ENCODE measurements at regions not wholly inside any gene's neighbourhood (a gene's known extent, or its start where the extent isn't known, plus 50 kb on each side); places are given as distances from the start of the nearest gene placed in this dataset.
"Not testable (repeated sequence)": the region's sequence is repeated elsewhere in the genome, so short reads cannot be mapped to it uniquely, and the experiment has no call there.

DNA sequence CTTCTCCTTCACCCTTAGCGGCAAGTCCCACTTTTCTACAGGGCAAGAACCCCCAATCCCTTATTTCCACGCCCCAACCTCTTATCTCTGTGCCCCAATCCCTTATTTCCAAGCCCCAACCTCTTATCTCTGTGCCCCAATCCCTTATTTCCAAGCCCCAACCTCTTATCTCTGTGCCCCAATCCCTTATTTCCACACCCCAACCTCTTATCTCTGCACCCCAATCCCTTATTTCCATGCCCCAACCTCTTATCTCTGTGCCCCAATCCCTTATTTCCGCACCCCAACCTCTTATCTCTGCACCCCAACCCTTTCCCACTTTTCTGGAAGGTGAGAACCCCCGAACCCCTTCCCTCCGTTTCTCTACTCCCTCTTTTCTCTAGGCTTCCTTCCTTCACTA lies 116.1 kb upstream of the GJE1 start:
- not testable (repeated sequence) for DNase-seq (ENCODE audit: low read depth)

DNA sequence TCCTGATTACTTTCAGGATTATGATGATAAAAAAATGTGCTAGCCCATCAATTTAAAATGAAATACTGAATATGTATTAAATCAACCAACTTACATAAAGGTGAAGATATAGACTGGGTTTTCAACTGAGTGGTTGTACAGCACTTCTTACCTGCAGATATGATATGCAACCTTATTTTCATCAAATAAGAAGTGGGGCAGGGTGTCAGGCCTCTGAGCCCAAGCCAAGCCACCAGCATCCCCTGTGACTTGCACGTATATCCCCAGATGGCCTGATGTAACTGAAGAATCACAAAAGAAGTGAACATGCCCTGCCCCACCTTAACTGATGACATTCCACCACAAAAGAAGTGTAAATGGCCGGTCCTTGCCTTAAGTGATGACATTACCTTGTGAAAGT lies 117.3 kb upstream of the GJE1 start:
- not testable (repeated sequence) for DNase-seq (ENCODE audit: low read depth)

DNA sequence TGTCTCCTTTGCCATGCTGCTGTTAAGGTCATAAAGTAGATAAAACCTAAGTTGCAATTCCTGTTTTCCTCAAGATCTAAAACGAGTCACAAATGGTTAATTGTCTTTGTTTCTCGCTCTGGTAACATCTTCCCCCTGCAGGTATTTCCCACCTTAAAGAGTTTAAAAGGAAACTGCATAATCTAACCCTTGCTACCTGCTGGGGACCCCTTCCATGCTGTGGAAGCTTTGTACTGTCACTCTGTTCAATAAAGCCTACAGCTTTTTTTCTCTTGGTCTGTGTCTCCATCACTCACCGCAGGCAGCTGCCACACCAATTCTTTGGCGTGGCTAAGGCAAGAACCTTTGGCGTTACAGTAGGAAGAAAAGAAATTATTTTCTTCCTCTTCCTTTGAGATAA lies 117.7 kb upstream of the GJE1 start:
- no peak for DNase-seq (ENCODE audit: low read depth)

DNA sequence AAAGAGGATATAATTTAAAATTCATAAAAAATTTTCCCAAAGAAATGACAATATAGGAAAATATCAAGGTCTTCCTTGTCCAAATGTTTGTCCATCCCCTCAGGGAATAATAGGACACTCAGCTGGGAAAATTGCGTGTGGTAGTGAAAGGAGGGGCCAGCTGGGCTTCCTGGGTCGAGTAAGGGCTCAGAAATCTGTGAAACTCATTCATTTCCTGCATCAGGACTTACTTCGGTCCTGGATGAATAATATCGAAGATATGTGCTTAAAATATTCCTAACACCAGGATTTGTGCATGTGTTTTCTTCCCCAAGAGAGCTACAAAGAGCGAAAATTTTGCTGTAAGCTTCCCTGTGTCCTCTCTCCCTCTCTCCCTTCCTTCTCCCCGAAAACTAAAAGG lies 118.2 kb upstream of the GJE1 start:
- peak; percentile 77 for DNase-seq (ENCODE audit: low read depth)

DNA sequence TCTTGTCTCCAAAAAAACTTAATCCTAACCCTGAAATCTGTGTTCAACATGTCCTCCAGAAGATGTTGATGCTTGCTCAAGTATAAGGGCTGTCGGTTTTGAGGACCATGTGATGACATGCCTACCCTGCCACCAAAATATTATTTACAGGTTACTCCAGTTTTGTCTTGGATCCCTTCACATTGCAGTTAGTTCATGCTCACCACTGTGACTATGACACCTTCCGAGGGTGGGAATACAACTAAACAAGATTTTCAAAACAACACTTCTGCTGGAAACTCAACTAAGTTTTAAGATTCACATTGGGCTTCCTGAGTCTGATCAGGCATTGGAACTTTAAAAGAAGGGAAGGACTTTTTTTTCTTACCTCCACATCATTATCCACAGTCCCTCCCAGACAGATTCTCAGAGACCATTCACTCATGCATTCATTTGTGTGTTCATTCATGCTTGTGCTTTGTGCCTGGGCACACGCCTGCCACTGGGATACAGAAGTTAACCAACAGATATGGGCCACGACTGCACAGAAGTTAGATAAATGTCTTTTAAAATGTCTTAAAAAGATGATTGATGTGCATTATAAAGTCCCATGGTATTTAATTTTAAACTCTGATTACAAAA lies 118.7 kb upstream of the GJE1 start:
- DNase-seq (ENCODE audit: low read depth) = no peak

DNA sequence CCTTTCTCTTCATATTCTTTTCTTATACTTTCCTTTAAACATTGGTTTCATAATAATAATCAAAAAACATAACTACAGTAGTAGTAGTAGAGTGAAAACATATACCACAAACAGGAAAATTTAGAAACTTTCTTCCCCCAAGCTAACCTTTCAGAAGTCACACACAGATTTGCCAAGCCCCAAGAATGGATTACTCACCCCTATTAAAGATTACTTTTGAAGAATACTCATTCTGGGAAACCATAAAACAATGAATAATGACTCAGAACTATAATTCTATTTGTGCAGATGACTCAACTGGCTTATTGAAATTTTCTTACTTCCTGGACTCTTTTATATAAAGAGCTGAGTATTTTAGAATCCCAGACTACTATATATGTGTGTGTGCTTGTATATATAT lies 119.4 kb upstream of the GJE1 start:
- DNase-seq (ENCODE audit: low read depth) = peak; percentile 92

DNA sequence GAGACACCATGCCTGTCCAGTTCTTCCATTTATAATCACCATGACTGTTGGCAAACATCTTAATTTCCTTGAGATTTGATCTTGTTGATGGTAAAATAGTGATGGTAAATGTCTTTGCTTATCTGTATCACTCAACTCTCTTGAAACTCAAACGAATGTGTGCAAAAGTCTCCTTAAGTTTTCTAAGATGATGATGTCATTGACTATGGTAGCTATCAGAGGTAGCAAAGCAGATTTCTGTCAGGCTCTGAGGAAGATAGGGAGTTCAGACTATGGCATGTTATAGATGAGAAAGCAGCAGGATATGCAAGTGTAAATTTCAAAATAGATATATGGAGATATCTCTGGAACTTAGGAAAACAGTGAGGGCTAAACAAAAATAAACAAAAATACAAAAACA lies 121.0 kb upstream of the GJE1 start:
- DNase-seq (ENCODE audit: low read depth) = no peak

DNA sequence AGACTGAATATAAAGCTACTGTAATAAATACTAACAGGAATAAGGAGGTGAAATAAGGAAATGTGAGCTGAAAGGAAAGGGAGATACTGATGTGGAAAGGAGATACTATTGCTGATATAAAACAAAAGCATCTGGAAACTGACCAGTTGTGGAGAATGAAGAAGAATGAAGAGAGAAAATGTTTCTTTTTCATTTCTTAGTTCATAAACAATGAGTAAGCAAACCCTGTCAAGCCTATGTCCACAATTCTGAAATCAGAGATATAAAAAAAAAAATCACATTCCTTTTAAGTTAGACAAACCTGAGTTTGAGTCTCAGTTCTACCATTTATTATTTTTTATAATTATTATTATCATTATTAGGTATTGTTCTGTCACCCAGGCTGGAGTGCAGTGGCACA lies 121.6 kb upstream of the GJE1 start:
- DNase-seq (ENCODE audit: low read depth) = peak; percentile 24

DNA sequence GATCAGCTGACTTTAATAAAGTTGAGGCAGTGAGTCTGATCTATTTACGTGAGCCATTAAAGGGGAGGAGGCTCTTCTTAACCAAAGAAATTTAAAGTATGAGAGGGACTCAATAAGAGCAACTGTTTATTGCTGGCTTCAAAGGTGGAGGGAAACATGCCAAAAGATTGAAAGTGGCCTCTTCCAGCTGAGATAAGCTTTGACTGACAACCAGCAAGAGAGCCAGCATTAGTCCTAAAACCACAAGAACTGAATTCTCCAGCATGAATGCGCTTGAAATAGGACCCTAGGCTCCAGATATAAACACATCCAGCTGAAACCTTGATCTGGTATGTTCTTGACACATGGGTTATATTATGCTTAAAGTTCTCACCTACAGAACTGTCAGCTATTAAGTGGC lies 123.1 kb upstream of the GJE1 start:
- DNase-seq (ENCODE audit: low read depth) = no peak

DNA sequence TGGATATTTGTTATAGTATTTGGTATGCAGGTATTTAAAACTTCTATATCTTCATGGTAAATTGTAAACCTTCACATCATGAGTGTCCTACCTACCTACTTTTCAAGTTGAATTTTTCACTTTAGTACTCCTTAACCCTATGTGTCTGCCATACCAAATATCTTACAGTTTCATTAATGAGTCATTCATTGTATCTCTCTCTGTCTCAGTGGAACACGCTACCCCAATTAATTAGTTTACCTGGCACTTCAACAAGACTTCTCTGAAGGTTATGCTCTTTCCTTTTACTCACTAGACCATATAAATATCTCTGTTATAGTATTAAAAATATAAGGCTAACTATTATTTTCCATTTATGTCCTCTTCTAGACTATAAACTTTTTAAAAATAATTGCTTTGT lies 123.9 kb upstream of the GJE1 start:
- no peak for DNase-seq (ENCODE audit: low read depth)

DNA sequence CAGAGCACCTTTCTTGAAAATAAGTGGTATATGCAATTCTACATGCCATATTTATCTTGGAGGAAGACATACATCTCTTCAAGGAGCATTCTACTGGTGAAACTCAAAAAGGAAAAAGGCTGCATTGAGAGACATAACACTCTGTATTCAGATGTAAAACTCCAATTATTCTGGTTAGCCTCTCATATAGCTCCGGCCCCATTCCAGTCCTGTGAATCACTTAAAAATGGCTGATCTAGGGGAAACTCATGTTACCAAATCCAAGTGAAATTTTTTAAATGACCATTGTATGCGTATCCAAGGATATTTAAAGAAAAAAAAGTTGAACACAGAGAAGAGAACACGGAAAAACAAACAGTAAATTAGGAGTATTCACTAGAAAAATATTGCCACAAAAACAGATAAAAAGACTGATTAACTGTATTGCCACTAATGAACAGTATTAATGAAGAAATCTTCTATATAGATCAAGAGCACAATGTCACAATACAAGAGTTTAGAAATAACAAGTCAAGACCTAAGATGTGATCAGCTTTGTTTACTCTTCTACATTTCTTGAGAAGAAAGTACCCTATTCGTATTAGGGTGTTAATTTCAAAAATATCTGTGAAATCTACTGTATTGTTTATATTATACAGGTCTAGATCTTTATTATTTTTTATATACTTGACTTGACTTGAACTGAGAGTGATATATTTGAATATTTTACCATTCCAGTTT lies 124.5 kb upstream of the GJE1 start:
- no peak for DNase-seq (ENCODE audit: low read depth)

DNA sequence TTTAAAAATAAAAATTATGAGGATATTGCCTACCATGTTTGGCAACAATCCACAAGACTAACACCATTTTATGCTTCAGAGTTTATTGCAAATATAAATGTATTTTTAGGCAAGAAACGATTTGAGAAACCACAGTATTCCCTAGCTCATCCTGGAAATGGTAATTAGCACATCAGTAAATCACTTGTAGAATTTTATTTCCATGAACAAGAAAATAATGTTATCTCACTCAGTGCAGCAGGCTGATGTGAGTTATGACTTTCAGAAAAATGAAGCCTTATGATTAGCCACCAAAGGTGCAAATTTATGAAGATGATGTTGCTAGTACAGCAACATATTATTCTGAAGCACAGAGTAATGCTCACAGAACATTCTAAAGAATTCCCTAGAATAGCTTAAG lies 127.7 kb upstream of the GJE1 start:
- DNase-seq (ENCODE audit: low read depth) = no peak

DNA sequence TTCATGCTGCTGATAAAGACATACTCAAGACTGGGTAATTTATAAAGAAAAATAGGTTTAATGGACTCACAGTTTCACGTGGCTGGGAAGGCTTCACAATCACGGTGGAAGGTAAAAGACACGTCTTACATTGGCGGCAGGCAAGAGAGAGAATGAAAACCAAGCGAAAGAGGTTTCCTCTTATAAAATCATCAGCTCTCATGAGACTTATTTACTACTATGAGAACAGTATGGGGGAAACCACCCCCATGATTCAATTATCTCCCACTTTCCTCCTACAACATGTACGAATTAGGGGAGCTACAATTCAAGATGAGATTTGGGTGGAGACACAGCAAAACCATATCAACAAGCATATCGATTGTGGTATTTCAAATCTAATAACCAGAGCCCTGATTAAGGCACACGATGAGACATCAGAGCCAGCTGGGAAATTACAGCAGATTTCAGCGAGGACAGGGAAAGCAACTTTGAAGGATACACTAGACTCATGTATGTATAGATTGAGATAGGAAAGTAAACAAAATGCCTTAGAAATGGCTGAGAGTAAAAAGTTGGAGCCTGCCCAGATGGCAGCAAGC lies 129.8 kb upstream of the GJE1 start:
- no peak for DNase-seq (ENCODE audit: low read depth)

DNA sequence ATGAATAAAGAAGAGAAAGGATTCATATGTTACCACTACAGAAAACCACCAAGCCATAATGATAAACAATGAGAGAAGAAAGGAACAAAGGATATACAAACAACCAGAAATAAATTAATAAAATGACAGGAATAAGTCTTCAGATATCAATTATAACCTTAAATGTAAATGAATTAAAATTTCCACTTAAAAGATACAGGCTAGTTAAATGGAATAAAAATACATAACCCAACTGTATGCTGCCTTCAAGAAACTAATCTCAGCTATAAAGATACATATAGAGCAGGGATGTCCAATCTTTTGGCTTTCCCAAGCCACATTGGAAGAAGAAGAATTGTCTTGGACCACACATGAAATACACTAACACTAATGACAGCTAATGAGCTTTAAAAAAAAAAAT lies 135.9 kb upstream of the GJE1 start:
- DNase-seq (ENCODE audit: low read depth) = no peak

DNA sequence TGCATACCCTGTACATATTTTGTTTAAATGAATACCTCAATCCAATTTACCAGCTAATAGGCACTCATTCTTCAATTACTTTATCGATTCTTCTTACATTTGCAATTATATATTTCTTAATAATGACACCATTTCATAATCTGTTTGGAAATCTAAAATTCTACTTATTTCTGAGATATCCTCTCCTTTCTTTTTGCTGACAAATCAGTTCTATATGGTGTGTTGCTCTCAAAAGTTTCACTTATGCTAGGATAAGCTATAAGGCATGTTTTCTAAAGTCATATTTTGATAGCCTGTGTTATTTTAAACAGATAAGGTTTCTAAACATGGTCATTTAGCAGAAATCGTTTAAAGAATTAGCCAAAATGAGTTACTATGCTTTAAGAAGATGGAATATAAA lies 140.6 kb upstream of the GJE1 start:
- no peak for DNase-seq (ENCODE audit: low read depth)

DNA sequence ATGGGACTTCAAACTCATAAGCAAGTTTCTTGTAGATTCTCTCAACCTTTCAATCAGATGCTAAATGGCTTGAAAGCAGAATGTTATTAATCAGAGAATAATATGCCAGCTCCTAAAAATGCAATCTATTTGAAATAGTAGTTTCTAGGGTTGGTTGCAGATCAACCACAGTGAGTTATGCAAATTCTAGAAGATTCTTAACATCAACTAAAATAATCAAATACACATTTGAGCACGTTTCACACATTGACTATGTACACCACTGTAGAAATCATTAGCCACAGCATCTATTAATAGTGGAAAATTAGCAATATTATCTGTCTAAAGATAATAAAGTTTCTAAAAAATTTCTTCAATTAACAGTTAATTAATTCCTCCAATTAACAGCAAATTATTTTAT lies 141.9 kb upstream of the GJE1 start:
- no peak for DNase-seq (ENCODE audit: low read depth)

DNA sequence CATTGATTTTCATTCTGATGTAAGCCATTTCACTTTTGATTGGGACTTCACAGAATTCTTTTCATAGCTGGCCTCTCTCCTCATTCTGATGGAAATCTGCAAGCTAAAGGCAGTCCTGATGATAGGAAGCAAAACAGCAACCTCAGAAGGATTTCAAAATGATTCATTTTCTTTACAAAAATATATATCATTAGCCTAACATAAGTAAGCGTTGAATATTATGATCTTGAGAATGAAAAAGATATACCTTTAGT lies 143.1 kb upstream of the GJE1 start:
- DNase-seq (ENCODE audit: low read depth) = no peak

DNA sequence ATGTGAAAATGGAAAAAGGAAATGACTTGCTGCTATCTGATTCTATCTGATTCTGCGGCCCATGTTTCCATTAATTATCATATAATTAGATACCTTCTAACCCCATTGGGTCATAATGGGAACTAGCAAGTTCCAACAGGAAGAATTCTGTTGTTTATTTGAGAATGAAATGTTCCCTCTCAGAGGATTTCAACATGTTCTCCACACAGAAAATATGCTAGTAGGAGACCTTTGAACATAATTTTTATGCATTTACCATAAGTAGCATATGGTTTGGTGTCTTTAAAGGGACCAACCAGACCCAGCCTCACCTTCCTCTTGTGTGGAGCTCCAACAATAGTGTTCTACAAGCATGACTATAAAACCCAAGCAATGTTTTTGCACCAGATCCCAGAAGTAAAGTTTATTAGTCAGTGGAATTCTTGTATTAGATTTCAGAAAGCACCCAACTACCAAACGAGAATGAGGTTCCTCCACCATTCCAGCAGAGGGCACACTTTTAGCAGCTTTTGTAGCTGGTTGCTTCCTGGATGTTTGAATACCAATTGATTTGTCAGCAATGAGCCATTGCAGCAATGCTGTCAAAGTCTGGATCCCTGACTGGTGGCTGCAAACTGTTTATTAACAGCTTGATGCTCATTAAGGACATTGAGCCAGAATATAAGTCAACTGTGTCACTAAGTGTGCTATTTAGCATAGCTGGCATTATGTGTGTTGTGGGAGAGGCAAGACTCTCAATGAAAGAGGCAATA lies 143.6 kb upstream of the GJE1 start:
- peak; percentile 77 for DNase-seq (ENCODE audit: low read depth)

DNA sequence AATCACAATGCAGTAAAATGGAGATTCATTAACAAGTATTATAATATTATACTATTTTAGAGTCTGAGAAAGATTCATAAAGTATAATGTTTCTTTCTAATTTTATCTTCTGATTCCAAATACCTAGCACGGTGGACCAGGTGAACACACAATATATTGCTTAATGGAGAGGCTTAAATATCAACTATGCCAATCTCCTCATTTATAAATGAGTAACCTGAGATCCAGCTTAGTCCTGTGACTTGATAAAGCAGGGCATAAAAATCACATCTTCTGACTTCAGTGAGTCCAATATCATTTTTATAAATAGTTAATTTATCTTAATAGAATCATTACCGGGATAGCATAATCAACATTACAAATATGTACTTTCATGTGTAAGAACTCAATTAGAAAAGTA lies 144.4 kb upstream of the GJE1 start:
- no peak for DNase-seq (ENCODE audit: low read depth)

DNA sequence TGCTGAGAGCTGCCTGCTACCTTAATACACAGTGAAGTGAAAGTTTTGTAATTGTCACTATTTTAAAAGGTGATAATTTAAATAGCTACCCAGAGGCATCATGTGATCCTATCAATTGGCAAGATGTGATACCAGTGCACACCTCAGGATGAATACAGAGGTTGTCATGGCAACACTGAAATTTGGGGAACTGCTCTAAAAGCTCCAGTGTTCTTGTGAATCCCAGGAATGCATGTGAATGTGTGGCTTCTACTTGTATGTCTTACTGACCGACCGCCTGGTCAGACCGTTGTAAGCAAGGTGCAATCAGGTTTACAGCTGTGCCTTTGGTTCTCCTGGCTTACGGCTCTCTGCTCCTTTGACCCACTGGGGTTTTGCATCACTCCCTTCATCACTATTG lies 146.3 kb upstream of the GJE1 start:
- DNase-seq (ENCODE audit: low read depth) = no peak

DNA sequence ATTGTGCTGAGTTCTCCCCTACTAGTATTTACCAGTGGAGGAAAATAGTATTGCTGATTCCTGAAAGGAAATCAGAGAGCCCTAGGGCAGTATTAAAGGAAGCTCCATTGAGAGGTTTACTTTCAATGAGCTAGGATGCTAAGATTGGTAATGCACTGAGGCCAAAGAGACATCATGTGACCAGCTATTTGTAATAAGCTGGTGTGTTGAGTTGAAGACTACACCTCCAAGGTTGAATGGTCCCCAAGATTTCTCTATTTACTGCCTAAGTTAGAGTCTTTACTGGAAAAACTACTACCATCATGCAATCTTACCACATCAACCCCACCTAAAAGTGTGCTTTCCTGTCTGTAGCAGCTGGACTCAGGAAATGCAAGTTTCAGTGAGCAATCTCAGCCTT lies 151.5 kb upstream of the GJE1 start:
- DNase-seq (ENCODE audit: low read depth) = no peak

DNA sequence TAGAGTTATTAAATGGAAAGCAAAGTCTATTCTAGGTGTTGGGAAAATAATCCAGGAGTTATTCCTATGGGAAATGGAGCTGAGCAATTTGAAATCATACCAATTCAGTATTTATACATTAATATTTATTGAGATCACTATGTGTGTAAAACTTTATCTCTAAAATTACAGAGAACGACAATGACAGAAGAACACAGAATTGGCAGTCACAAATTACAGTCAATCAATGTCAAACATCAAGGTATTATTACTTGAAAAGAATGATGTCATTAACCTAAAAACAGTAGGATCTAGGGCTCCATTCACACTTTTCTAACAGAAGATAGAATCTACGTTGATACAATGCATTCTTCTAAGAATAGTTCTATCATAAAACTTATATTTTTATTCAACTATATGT lies 154.9 kb upstream of the GJE1 start:
- no peak for DNase-seq (ENCODE audit: low read depth)

DNA sequence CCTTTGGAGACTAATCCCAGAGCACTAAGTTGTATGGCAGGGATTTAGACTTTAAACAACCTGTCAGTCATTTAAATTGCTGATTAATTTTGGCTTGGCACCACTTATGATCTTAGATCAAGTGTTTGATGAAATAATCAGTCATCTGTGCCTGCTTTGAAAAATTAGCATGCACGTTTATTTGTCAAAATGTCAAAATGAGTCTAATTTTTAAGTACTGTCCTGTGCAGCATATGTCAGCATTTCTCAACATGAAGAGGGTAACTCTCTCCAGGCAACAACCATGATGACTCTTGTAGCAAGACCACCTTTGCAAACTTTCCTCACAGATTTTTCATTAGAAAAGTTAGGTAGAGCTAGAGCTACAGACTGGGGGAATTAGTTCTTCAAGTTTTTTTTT lies 155.7 kb upstream of the GJE1 start:
- DNase-seq (ENCODE audit: low read depth) = no peak
